GM18526 (cell line): ENCODE measurements at regions not wholly inside any gene's neighbourhood (a gene's known extent, or its start where the extent isn't known, plus 50 kb on each side); places are given as distances from the start of the nearest gene placed in this dataset.

Source experiments
- POLR2A ChIP-seq: IDR thresholded peaks from 3 replicates; pipeline ENCODE4 v1.6.1; 2011; ENCODE audit not compliant: insufficient read length; ENCODE audit errors: extremely low read depth

- TF ChIP-seq POLR2A = no peak
Observed at GRCh38 chr3:177764933-177765332, 567.7 kb upstream of the TBL1XR1 start.

- TF ChIP-seq POLR2A = no peak
Observed at GRCh38 chr3:177770383-177771230, 573.3 kb upstream of the TBL1XR1 start.

- no peak for TF ChIP-seq POLR2A
Observed at GRCh38 chr3:177771780-177772179, 574.5 kb upstream of the TBL1XR1 start.

- no peak for TF ChIP-seq POLR2A
Observed at GRCh38 chr3:177772908-177773557, 575.8 kb upstream of the TBL1XR1 start.

GRCh38 chr3:177773717-177774116, 576.4 kb upstream of the TBL1XR1 start:
- TF ChIP-seq POLR2A = no peak

- TF ChIP-seq POLR2A = no peak
Observed at GRCh38 chr3:177776661-177777101, 579.4 kb upstream of the TBL1XR1 start.

GRCh38 chr3:177777699-177778098, 580.4 kb upstream of the TBL1XR1 start:
- no peak for TF ChIP-seq POLR2A

- TF ChIP-seq POLR2A = no peak
Observed at GRCh38 chr3:177778633-177779032, 581.4 kb upstream of the TBL1XR1 start.

GRCh38 chr3:177781686-177782161, 584.4 kb upstream of the TBL1XR1 start:
- no peak for TF ChIP-seq POLR2A

- TF ChIP-seq POLR2A = no peak
Observed at GRCh38 chr3:177783338-177783737, 586.1 kb upstream of the TBL1XR1 start.

- TF ChIP-seq POLR2A = no peak
Observed at GRCh38 chr3:177783767-177784166, 586.5 kb upstream of the TBL1XR1 start.

GRCh38 chr3:177787279-177788041, 590.2 kb upstream of the TBL1XR1 start:
- TF ChIP-seq POLR2A = no peak

GRCh38 chr3:177789500-177789899, 592.2 kb upstream of the TBL1XR1 start:
- no peak for TF ChIP-seq POLR2A

GRCh38 chr3:177792311-177793030, 595.2 kb upstream of the TBL1XR1 start:
- TF ChIP-seq POLR2A = no peak

GRCh38 chr3:177793451-177793850, 596.2 kb upstream of the TBL1XR1 start:
- TF ChIP-seq POLR2A = no peak

- no peak for TF ChIP-seq POLR2A
Observed at GRCh38 chr3:177795216-177795615, 597.9 kb upstream of the TBL1XR1 start.

GRCh38 chr3:177795859-177796258, 598.6 kb upstream of the TBL1XR1 start:
- no peak for TF ChIP-seq POLR2A
